Progenitor cell of endocrine pancreas (in vitro differentiated cells): ENCODE measurements at regions not wholly inside any gene's neighbourhood (a gene's known extent, or its start where the extent isn't known, plus 50 kb on each side); places are given as distances from the start of the nearest gene placed in this dataset.

Experiments
- DNase-seq: peaks from one replicate; pipeline ENCODE4 v3.0.0; 2021; ENCODE audit warnings: low spot score; ENCODE audit not compliant: unreplicated experiment
- H3K27ac Mint-ChIP-seq: 2 replicates; pipeline ENCODE4 v1.8.0; 2021; ENCODE audit warnings: mild to moderate bottlenecking, moderate library complexity, mixed read lengths
- H3K27me3 Mint-ChIP-seq: 2 replicates; pipeline ENCODE4 v1.8.0; 2021; ENCODE audit warnings: mixed read lengths
- H3K36me3 Mint-ChIP-seq: 2 replicates; pipeline ENCODE4 v1.8.0; 2022; ENCODE audit warnings: mixed read lengths; ENCODE audit not compliant: insufficient read depth
- H3K4me1 Mint-ChIP-seq: 2 replicates; pipeline ENCODE4 v1.8.0; 2021; ENCODE audit warnings: low read depth, mixed read lengths
- H3K4me3 Mint-ChIP-seq: 2 replicates; pipeline ENCODE4 v1.8.0; 2021; ENCODE audit warnings: low read depth, mild to moderate bottlenecking, moderate library complexity, mixed read lengths
- H3K9me3 Mint-ChIP-seq: 2 replicates; pipeline ENCODE4 v1.8.0; 2021; ENCODE audit warnings: low read depth, mixed read lengths
- CTCF ChIP-seq: fragments of 200-600 bp; sonication (generic); IDR thresholded peaks from one replicate; pipeline ENCODE4 v1.5.0; 2021; ENCODE audit warnings: antibody characterized with exemption, mild to moderate bottlenecking; ENCODE audit not compliant: unreplicated experiment

DNA sequence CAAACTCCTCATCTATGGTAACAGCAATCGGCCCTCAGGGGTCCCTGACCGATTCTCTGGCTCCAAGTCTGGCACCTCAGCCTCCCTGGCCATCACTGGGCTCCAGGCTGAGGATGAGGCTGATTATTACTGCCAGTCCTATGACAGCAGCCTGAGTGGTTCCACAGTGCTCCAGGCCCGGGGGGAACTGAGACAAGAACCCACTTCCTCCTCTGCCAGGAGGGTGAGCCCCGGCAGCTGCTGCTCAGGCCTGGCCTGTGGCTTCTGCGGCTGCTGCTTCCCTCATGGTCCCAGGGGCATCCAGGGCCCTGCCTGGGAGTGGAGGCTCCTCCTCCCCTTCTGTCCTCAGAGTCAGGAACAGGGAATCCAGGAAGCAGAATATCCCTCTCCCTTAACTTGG lies 98.4 kb downstream of the ZNF280B start:
- no peak for TF ChIP-seq CTCF
- Mint-ChIP-seq H3K4me3 (no peak overlapping the region), H3K27ac (no peak overlapping the region), H3K36me3 (no peaks in the 10 kb centered on the region), H3K9me3 (peaks cover 14% of the 10 kb centered on the region), H3K27me3 (peaks cover 92% of the 10 kb centered on the region), H3K4me1 (no peaks in the 10 kb centered on the region)
- DNase-seq = no peak

GRCh38 chr22:22410677-22411076 lies 97.9 kb downstream of the ZNF280B start:
- no peaks in the 10 kb centered on the region for H3K36me3 Mint-ChIP-seq
- H3K27me3 Mint-ChIP-seq = peaks cover 92% of the 10 kb centered on the region
- no peak overlapping the region for H3K4me3 Mint-ChIP-seq
- no peak for TF ChIP-seq CTCF
- H3K4me1 Mint-ChIP-seq = no peaks in the 10 kb centered on the region
- no peak for DNase-seq
- peaks cover 14% of the 10 kb centered on the region for H3K9me3 Mint-ChIP-seq
- H3K27ac Mint-ChIP-seq = no peak overlapping the region

DNA sequence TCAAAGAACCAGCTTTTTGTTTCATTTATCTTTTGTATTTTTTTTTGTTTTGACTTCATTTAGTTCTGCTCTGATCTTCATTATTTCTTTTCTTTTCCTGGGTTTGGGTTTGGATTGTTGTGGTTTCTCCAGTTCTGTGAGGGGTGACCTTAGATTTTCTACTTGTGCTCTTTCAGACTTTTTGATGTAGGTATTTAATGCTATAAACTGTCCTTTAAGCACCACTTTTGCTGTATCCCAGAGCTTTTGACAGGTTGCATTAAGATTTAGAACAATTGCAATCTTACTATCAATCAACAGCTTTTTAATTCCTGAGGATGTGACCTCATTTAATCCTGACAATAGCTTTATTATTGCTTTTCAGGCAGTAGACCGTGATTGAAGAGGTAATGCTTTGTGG lies 94.3 kb downstream of the ZNF280B start:
- no peak for TF ChIP-seq CTCF
- Mint-ChIP-seq H3K36me3 (no peaks in the 10 kb centered on the region), H3K4me3 (no peak overlapping the region), H3K27ac (no peak overlapping the region), H3K27me3 (peaks cover 89% of the 10 kb centered on the region), H3K9me3 (peaks cover 18% of the 10 kb centered on the region), H3K4me1 (no peaks in the 10 kb centered on the region)
- DNase-seq = no peak

- Mint-ChIP-seq H3K9me3 (peaks cover 11% of the 10 kb centered on the region), H3K27me3 (peaks cover 94% of the 10 kb centered on the region), H3K4me3 (no peak overlapping the region), H3K36me3 (no peaks in the 10 kb centered on the region), H3K4me1 (no peaks in the 10 kb centered on the region), H3K27ac (no peak overlapping the region)
- no peak for DNase-seq
- no peak for TF ChIP-seq CTCF
Measured at GRCh38 chr22:22417495-22418162, 90.9 kb downstream of the ZNF280B start.

GRCh38 chr22:22418163-22418549 lies 90.4 kb downstream of the ZNF280B start:
- TF ChIP-seq CTCF = no peak
- DNase-seq = no peak
- Mint-ChIP-seq H3K27ac (no peak overlapping the region), H3K4me1 (no peaks in the 10 kb centered on the region), H3K4me3 (no peak overlapping the region), H3K27me3 (peaks cover 91% of the 10 kb centered on the region), H3K36me3 (no peaks in the 10 kb centered on the region), H3K9me3 (peaks cover 8% of the 10 kb centered on the region)
